Stimulated activated CD4-positive, alpha-beta T cell treated with anti-CD3 and anti-CD28 coated beads, Interleukin-12 subunit alpha, Interleukin-12 subunit beta, amount 100 ng/mL, for 48 hours (primary cell): ENCODE measurements at regions not wholly inside any gene's neighbourhood (a gene's known extent, or its start where the extent isn't known, plus 50 kb on each side); places are given as distances from the start of the nearest gene placed in this dataset.
"Not testable (repeated sequence)": the region's sequence is repeated elsewhere in the genome, so short reads cannot be mapped to it uniquely, and the experiment has no call there.

ENCODE experiments used
- DNase-seq, 3 donors: peaks; one replicate each; pipeline ENCODE4 v3.0.0-alpha.2; 2020; ENCODE audit warnings: low read depth in 2 of 3, low spot score in 1 of 3

- DNase-seq = not testable (repeated sequence)
Measured at GRCh38 chr10:35263827-35264226, 72.5 kb upstream of the CCNY start.

- not testable (repeated sequence) for DNase-seq
Measured at GRCh38 chr10:35264636-35265035, 71.7 kb upstream of the CCNY start.

DNA sequence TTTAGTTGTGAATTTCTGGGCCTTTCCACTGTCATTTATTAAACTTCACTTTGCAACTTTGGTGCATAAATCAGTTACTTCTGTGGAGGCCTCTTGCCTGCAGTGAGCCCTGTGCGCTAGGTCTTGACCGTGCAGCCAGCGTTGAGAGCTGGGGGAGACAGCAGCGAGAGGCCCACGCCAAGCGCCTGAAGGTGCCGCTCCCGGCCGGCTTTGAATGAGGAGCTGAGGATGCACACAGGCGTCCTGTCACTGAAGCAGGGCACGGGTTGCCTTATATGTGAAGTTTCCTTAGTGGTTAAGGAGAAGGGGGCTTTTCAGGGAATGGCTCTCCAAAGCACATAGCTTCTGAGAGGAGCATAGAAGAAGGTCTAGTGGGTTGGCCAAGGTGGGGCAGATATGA, 70.9 kb upstream of the CCNY start:
- DNase-seq = no peak

- DNase-seq = no peak
Measured at GRCh38 chr10:35268323-35268722, 68.0 kb upstream of the CCNY start.

DNA sequence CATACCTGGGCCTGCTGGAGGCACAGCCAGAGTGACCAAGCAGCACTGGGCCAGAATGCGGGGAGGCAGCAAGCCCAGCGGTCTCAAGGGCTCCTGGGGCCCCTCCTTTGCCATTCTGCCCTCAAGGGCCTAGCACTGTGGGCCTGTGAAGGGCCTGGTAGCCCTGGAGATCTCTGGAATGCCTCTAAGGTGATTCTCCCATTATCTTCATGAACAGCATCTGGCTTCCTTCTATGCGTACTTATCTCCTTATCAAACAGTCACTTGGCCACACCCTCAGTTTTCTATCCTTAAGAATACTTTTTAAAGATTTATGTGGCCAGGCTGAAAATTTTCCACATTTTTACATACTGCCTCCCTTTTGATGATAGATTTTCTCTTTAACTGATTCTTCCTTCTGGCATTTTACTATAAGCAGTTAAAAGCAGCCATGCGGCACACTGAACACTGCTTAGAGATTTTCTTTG, 67.5 kb upstream of the CCNY start:
- no peak for DNase-seq

- peak in 1 of 3 donors; percentile 8 for DNase-seq
Measured at GRCh38 chr10:35270100-35270499, 66.2 kb upstream of the CCNY start.

GRCh38 chr10:35271086-35271858, 65.0 kb upstream of the CCNY start:
- DNase-seq = no peak

- not testable (repeated sequence) for DNase-seq
Measured at GRCh38 chr10:35271859-35272165, 64.5 kb upstream of the CCNY start.

DNA sequence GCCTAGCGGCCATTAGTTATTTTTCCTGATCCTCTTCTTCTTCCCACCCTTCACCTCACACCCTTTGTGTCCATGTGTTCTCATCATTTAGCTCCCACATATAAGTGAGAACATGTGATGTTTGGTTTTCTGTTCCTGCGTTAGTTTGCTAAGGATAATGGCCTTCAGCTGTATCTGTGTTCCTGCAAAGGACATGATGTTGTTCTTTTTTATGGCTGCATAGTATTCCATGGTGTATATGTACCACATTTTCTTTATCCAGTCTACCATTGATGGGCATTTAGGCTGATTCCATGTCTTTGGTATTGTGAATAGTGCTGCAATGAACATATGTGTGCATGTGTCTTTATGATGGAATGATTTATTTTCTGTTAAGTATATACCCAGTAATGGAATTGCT, 63.9 kb upstream of the CCNY start:
- DNase-seq = not testable (repeated sequence)

GRCh38 chr10:35273994-35274393, 62.3 kb upstream of the CCNY start:
- DNase-seq = not testable (repeated sequence)

- no peak for DNase-seq
Measured at GRCh38 chr10:35274498-35275060, 61.7 kb upstream of the CCNY start.

GRCh38 chr10:35276889-35277288, 59.4 kb upstream of the CCNY start:
- no peak for DNase-seq

DNA sequence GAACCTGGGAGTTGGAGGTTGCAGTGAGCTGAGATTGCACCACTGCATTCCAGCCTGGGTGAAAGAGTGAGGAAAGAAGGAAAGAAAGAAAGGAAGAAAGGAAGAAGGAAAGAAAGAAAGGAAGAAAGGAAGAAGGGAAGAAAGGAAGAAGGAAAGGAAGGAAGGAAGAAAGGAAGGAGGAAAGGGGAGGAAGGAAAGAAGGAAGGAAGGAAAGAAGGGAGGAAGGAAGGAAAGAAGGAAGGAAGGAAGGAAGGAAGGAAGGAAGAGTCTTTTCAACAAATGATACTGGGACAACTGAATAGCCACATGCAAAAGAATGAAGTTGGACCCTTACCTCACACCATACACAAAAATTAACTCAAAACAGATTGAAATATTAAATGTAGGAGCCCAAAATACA, 56.1 kb upstream of the CCNY start:
- not testable (repeated sequence) for DNase-seq
